CD4-positive, alpha-beta T cell (primary cell): ENCODE measurements at regions not wholly inside any gene's neighbourhood (a gene's known extent, or its start where the extent isn't known, plus 50 kb on each side); places are given as distances from the start of the nearest gene placed in this dataset.

Source experiments
- ATAC-seq: fragments of 200-7000 bp; cut with Tn5 transposase; one replicate; pipeline ENCODE4 v1.10.0; 2022; ENCODE audit warnings: mild to moderate bottlenecking; ENCODE audit not compliant: poor library complexity
- CTCF ChIA-PET: fragments of 350-600 bp; sonication (Branson Sonifier 250); formaldehyde crosslinking; loops from one replicate; lab custom pipeline; 2021; ENCODE audit warnings: antibody characterized with exemption, inconsistent platforms; lab: Charles Lee
- POLR2A ChIA-PET: fragments of 350-600 bp; sonication (Branson Sonifier 250); formaldehyde crosslinking; loops from one replicate; lab custom pipeline; 2021; ENCODE audit warnings: antibody characterized with exemption, inconsistent platforms; lab: Charles Lee
- DNase-seq, 14 experiments: peaks; one replicate each; pipeline ENCODE4 v3.0.0-alpha.2; 2013 to 2020; ENCODE audit warnings: mixed read lengths in 2 of 14
- H3K27ac ChIP-seq, 2 donors: one replicate each; pipeline versions ENCODE4 v1.5.1 to v1.7.0; 2013; ENCODE audit warnings: low read length in 2 of 2, low read depth in 1 of 2, mild to moderate bottlenecking in 1 of 2
- H3K27me3 ChIP-seq, 2 experiments: 1 replicate in 1 of 2; 2 replicates in 1 of 2; pipeline versions ENCODE4 v1.6.1 to v1.7.0; 2013; ENCODE audit warnings: low read length in 2 of 2, control low read depth in 1 of 2, mild to moderate bottlenecking in 1 of 2, moderate library complexity in 1 of 2; ENCODE audit not compliant: insufficient read depth in 2 of 2, control insufficient read depth in 1 of 2
- H3K36me3 ChIP-seq: one replicate; pipeline ENCODE4 v1.6.1; 2013; ENCODE audit warnings: low read length, control low read depth; ENCODE audit not compliant: insufficient read depth
- H3K4me1 ChIP-seq: one replicate; pipeline ENCODE4 v1.6.1; 2013; ENCODE audit warnings: low read length, control low read depth; ENCODE audit not compliant: insufficient read depth
- H3K4me3 ChIP-seq: one replicate; pipeline ENCODE4 v1.5.1; 2013; ENCODE audit warnings: mild to moderate bottlenecking, low read length, moderate library complexity
- H3K9me3 ChIP-seq, 2 experiments: 1 replicate in 1 of 2; 2 replicates in 1 of 2; pipeline versions ENCODE4 v1.6.1 to v1.7.0; 2013; ENCODE audit warnings: low read length in 2 of 2, mild to moderate bottlenecking in 2 of 2, control low read depth in 1 of 2, moderate library complexity in 1 of 2; ENCODE audit not compliant: control insufficient read depth in 1 of 2, insufficient read depth in 1 of 2
- H3K27ac Mint-ChIP-seq: one replicate; pipeline ENCODE4 v1.8.0; 2020; ENCODE audit warnings: mixed read lengths
- H3K27me3 Mint-ChIP-seq: one replicate; pipeline ENCODE4 v1.8.0; 2021; ENCODE audit warnings: mixed read lengths
- H3K36me3 Mint-ChIP-seq: one replicate; pipeline ENCODE4 v1.8.0; 2021; ENCODE audit warnings: low read depth, mixed read lengths
- H3K4me1 Mint-ChIP-seq: one replicate; pipeline ENCODE4 v1.8.0; 2021; ENCODE audit warnings: low read depth, mixed read lengths
- H3K4me3 Mint-ChIP-seq: one replicate; pipeline ENCODE4 v1.8.0; 2020; ENCODE audit warnings: mild to moderate bottlenecking, mixed read lengths
- H3K9me3 Mint-ChIP-seq: one replicate; pipeline ENCODE4 v1.8.0; 2020; ENCODE audit warnings: mixed read lengths
- CTCF ChIP-seq: fragments of 200-600 bp; IDR thresholded peaks from one replicate; pipeline ENCODE4 v1.8.0; 2022; ENCODE audit warnings: antibody characterized with exemption, mild to moderate bottlenecking
- intact Hi-C, 2 experiments: fragments of 100-400 bp; cut with DNase I in 1 of 2; cut with micrococcal nuclease in 1 of 2; formaldehyde crosslinking; loops; one replicate each; pipeline versions ENCODE4 v1.15.1 to v1.9.0; 2023 to 2025; cut with DNase I, micrococcal nuclease

GRCh38 chr21:16096988-16097387 is 367.2 kb downstream of the USP25 start:
- ChIA-PET CTCF (interaction anchor here (1.4 kb wide), 1 partner anchor 15 kb away, joined by 5 read pairs; no protein-coding TSS in a partner anchor), POLR2A (no interaction called here)
- no peak for TF ChIP-seq CTCF
- no peaks in the 10 kb centered on the region for H3K36me3 ChIP-seq
- H3K27me3 ChIP-seq, result no peaks in the 10 kb centered on the region
- H3K4me3 Mint-ChIP-seq, result no peak overlapping the region
- H3K4me3 ChIP-seq, result no peak overlapping the region
- no peaks in the 10 kb centered on the region for H3K9me3 Mint-ChIP-seq
- H3K4me1 Mint-ChIP-seq, result no peaks in the 10 kb centered on the region
- intact Hi-C loops, result no loop called here
- H3K36me3 Mint-ChIP-seq, result no peaks in the 10 kb centered on the region
- no peak overlapping the region for H3K27ac ChIP-seq
- no peak overlapping the region for H3K27ac Mint-ChIP-seq
- H3K4me1 ChIP-seq, result no peaks in the 10 kb centered on the region
- no peaks in the 10 kb centered on the region for H3K9me3 ChIP-seq
- ATAC-seq, result no peak
- DNase-seq, result no peak
- H3K27me3 Mint-ChIP-seq, result no peaks in the 10 kb centered on the region

DNA sequence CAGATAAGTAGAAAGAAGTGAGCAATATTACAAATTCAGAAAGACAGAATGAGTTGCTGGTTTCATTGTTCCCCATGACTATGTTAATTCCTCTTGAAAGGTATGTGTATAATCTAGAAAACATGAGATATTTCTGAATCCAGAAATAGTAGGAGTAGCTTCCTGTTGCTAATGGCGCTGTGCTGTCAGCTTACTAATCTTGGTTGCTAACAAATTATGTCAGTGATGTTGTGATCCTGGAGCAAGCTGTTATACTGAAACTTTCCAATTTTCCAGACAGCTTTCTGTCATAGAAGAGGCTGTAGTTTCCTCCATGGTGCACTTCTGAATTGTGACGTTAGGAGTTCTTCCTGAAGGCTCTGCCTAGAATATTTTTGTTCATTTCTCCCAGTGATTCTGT is 372.3 kb downstream of the USP25 start:
- no peak overlapping the region for H3K27ac ChIP-seq
- peaks cover 0 to 3% of the 10 kb centered on the region in 2 experiments for H3K9me3 ChIP-seq
- H3K9me3 Mint-ChIP-seq, result no peaks in the 10 kb centered on the region
- ChIA-PET POLR2A (no interaction called here), CTCF (no interaction called here)
- no peak overlapping the region for H3K4me3 ChIP-seq
- H3K27me3 ChIP-seq, result no peaks in the 10 kb centered on the region
- H3K27me3 Mint-ChIP-seq, result no peaks in the 10 kb centered on the region
- intact Hi-C loops, result no loop called here
- H3K36me3 ChIP-seq, result no peaks in the 10 kb centered on the region
- no peak overlapping the region for H3K27ac Mint-ChIP-seq
- H3K4me1 Mint-ChIP-seq, result no peaks in the 10 kb centered on the region
- no peak overlapping the region for H3K4me3 Mint-ChIP-seq
- no peak for TF ChIP-seq CTCF
- no peak for ATAC-seq
- no peaks in the 10 kb centered on the region for H3K4me1 ChIP-seq
- no peak for DNase-seq
- no peaks in the 10 kb centered on the region for H3K36me3 Mint-ChIP-seq

DNA sequence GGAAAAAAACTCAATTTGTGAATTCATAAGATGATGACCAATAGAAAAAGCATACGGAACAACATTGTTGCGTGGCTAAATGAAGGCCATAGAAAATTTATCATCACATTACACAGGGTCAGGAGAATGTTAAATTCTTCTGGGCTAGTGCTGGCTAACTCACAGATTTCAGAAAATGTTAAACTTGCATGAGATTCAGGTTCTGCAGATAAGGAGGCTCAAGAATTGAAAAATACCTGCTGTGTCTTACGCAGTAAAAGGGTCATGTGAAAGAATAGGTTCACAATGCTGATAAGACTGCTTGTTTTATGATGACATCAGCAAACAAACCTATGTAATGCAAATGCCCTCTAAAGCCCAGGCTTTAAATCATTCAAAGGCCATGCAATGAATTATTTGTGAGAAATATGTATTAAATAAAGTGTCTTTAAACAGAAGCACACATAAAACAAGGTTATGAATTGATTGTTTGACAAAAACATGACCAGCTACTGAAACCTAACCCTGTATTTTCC is 378.8 kb downstream of the USP25 start:
- Mint-ChIP-seq H3K27me3 (no peaks in the 10 kb centered on the region), H3K4me3 (no peak overlapping the region), H3K4me1 (no peaks in the 10 kb centered on the region), H3K27ac (no peak overlapping the region), H3K36me3 (no peaks in the 10 kb centered on the region), H3K9me3 (no peaks in the 10 kb centered on the region)
- TF ChIP-seq CTCF, result no peak
- Histone ChIP-seq H3K4me1 (no peaks in the 10 kb centered on the region), H3K4me3 (no peak overlapping the region), H3K9me3 (peaks cover 0 to 3% of the 10 kb centered on the region in 2 experiments), H3K27ac (no peak overlapping the region), H3K27me3 (no peaks in the 10 kb centered on the region), H3K36me3 (no peaks in the 10 kb centered on the region)
- DNase-seq (no peak), ATAC-seq (no peak)
- intact Hi-C loops, result no loop called here
- ChIA-PET CTCF (no interaction called here), POLR2A (no interaction called here)
